GM23338 (cell line): ENCODE measurements at regions not wholly inside any gene's neighbourhood (a gene's known extent, or its start where the extent isn't known, plus 50 kb on each side); places are given as distances from the start of the nearest gene placed in this dataset.

Experiments
- ATAC-seq: fragments of 200-7000 bp; cut with Tn5 transposase; 3 replicates; pipeline ENCODE4 v1.9.1; 2020
- DNase-seq: peaks from one replicate; pipeline ENCODE4 v3.0.0-alpha.2; 2015; ENCODE audit warnings: low spot score
- H2AFZ ChIP-seq: fragments of 200-600 bp; sonication (generic); 2 replicates; pipeline ENCODE4 v1.8.0; 2016; ENCODE audit warnings: antibody characterized with exemption, mild to moderate bottlenecking, moderate library complexity
- H3F3A ChIP-seq: fragments of 200-600 bp; sonication (generic); replicated peaks from 2 replicates; pipeline ENCODE4 v1.8.0; 2017; ENCODE audit warnings: antibody characterized with exemption, mixed run types, low read depth
- H3K27ac ChIP-seq: fragments of 200-600 bp; sonication (generic); 2 replicates; pipeline ENCODE4 v1.6.1; 2016; ENCODE audit warnings: low read depth
- H3K27me3 ChIP-seq: fragments of 200-600 bp; sonication (generic); 2 replicates; pipeline ENCODE4 v1.8.0; 2016; ENCODE audit warnings: mild to moderate bottlenecking, mixed run types, moderate library complexity; ENCODE audit not compliant: insufficient read depth
- H3K36me3 ChIP-seq: fragments of 200-600 bp; sonication (generic); 2 replicates; pipeline ENCODE4 v1.8.0; 2016; ENCODE audit warnings: mild to moderate bottlenecking; ENCODE audit not compliant: insufficient read depth
- H3K4me1 ChIP-seq: fragments of 200-600 bp; sonication (generic); 2 replicates; pipeline ENCODE4 v1.8.0; 2016; ENCODE audit warnings: mild to moderate bottlenecking, moderate library complexity; ENCODE audit not compliant: insufficient read depth
- H3K4me2 ChIP-seq: fragments of 200-600 bp; sonication (generic); 2 replicates; pipeline ENCODE4 v1.7.1; 2017; ENCODE audit warnings: mixed run types
- H3K4me3 ChIP-seq: fragments of 200-600 bp; sonication (generic); 2 replicates; pipeline ENCODE4 v1.6.1; 2016; ENCODE audit warnings: mixed run types
- H3K79me2 ChIP-seq: fragments of 200-600 bp; sonication (generic); replicated peaks from 2 replicates; pipeline ENCODE4 v1.8.0; 2017; ENCODE audit warnings: mild to moderate bottlenecking; ENCODE audit not compliant: insufficient read depth
- H3K9me2 ChIP-seq: fragments of 200-600 bp; sonication (generic); 2 replicates; pipeline ENCODE4 v1.8.0; 2017; ENCODE audit not compliant: insufficient read depth
- H4K20me1 ChIP-seq: fragments of 200-600 bp; sonication (generic); replicated peaks from 2 replicates; pipeline ENCODE4 v1.8.0; 2017; ENCODE audit warnings: mild to moderate bottlenecking; ENCODE audit not compliant: insufficient read depth
- H3K27ac Mint-ChIP-seq: 2 replicates; pipeline ENCODE4 v1.8.0; 2020; ENCODE audit warnings: inconsistent platforms, mild to moderate bottlenecking, moderate library complexity, mixed read lengths
- H3K27me3 Mint-ChIP-seq: 3 replicates; pipeline ENCODE4 v1.8.0; 2022; ENCODE audit warnings: low read depth, mild to moderate bottlenecking, moderate library complexity, mixed read lengths, inconsistent platforms; ENCODE audit not compliant: insufficient read depth, poor library complexity
- H3K36me3 Mint-ChIP-seq: 3 replicates; pipeline ENCODE4 v1.8.0; 2021; ENCODE audit warnings: low read depth, mild to moderate bottlenecking, inconsistent platforms, moderate library complexity, mixed read lengths
- H3K4me1 Mint-ChIP-seq: 3 replicates; pipeline ENCODE4 v1.8.0; 2020; ENCODE audit warnings: mild to moderate bottlenecking, inconsistent platforms, mixed read lengths
- H3K4me3 Mint-ChIP-seq: 3 replicates; pipeline ENCODE4 v1.8.0; 2021; ENCODE audit warnings: moderate library complexity, mild to moderate bottlenecking, inconsistent platforms, mixed read lengths
- H3K9me3 Mint-ChIP-seq: 3 replicates; pipeline ENCODE4 v1.8.0; 2020; ENCODE audit warnings: moderate library complexity, mild to moderate bottlenecking, inconsistent platforms, mixed read lengths
- CTCF ChIP-seq, 2 experiments: fragments of 200-600 bp in 1 of 2; sonication (generic) in 1 of 2; conservative IDR thresholded peaks; 2 replicates each; pipeline versions ENCODE4 v1.5.1 to v1.6.1; 2016 to 2017; ENCODE audit warnings: antibody characterized with exemption in 2 of 2, low read depth in 2 of 2, mild to moderate bottlenecking in 2 of 2, moderate library complexity in 1 of 2
- ETS1 ChIP-seq: IDR thresholded peaks from 2 replicates; pipeline ENCODE4 v1.6.1; 2016; ENCODE audit warnings: antibody characterized with exemption
- JUNB ChIP-seq: IDR thresholded peaks from one replicate; pipeline ENCODE4 v1.6.1; 2016; ENCODE audit warnings: antibody characterized with exemption; ENCODE audit not compliant: unreplicated experiment
- ZNF462 ChIP-seq: fragments of 250-450 bp; sonication (Bioruptor Pico); IDR thresholded peaks from 2 replicates; pipeline ENCODE4 v1.5.0; 2020; ENCODE audit warnings: mild to moderate bottlenecking, moderate library complexity

GRCh38 chr9:18190671-18191374, 283.1 kb upstream of the ADAMTSL1 start:
- no peaks in the 10 kb centered on the region for H3K4me1 Mint-ChIP-seq
- H4K20me1 ChIP-seq, result no peaks in the 10 kb centered on the region
- H3K9me3 Mint-ChIP-seq, result no peaks in the 10 kb centered on the region
- ATAC-seq (no peak), DNase-seq (peak; percentile 47)
- no peaks in the 10 kb centered on the region for H3K4me1 ChIP-seq
- H3K4me3 Mint-ChIP-seq, result no peak overlapping the region
- H3K27ac Mint-ChIP-seq, result no peak overlapping the region
- no peak overlapping the region for H2AFZ ChIP-seq
- H3K36me3 Mint-ChIP-seq, result no peaks in the 10 kb centered on the region
- no peaks in the 10 kb centered on the region for H3F3A ChIP-seq
- no peaks in the 10 kb centered on the region for H3K36me3 ChIP-seq
- no peaks in the 10 kb centered on the region for H3K27me3 ChIP-seq
- no peak for TF ChIP-seq ETS1
- TF ChIP-seq ZNF462 (CRISPR knock-in tag), result no peak
- TF ChIP-seq CTCF (conservative IDR thresholded peaks at IDR 0.05; ENCODE audit: low read depth in 2 of 2), result peak; percentile 57 to 65
- no peak for TF ChIP-seq JUNB
- no peak overlapping the region for H3K4me3 ChIP-seq
- peaks cover 6% of the 10 kb centered on the region; the same call in 1 of the 2 replicates for H3K9me2 ChIP-seq
- no peaks in the 10 kb centered on the region for H3K79me2 ChIP-seq
- H3K27me3 Mint-ChIP-seq, result no peaks in the 10 kb centered on the region
- no peak overlapping the region for H3K27ac ChIP-seq
- no peak overlapping the region for H3K4me2 ChIP-seq
